Keratinocyte (primary cell): ENCODE measurements at regions not wholly inside any gene's neighbourhood (a gene's known extent, or its start where the extent isn't known, plus 50 kb on each side); places are given as distances from the start of the nearest gene placed in this dataset.

ENCODE experiments used
- DNase-seq: peaks from one replicate; pipeline ENCODE4 v3.0.0-alpha.2; 2011; ENCODE audit warnings: low read depth, missing footprints, low spot score
- FAIRE-seq: peaks from 2 replicates; lab custom pipeline; 2011; peaks lifted over from hg19 to GRCh38; lab: Jason Lieb, UNC
- H2AFZ ChIP-seq: 2 replicates; pipeline ENCODE4 v1.6.0; 2012; ENCODE audit warnings: low read length, control low read depth, inconsistent platforms; ENCODE audit not compliant: control insufficient read depth
- H3K27ac ChIP-seq: 2 replicates; pipeline ENCODE4 v1.5.1; 2011; ENCODE audit warnings: low read length; ENCODE audit not compliant: control insufficient read depth, insufficient read depth
- H3K27me3 ChIP-seq: 3 replicates; pipeline ENCODE4 v1.6.0; 2011; ENCODE audit warnings: low read length; ENCODE audit not compliant: control insufficient read depth, insufficient read depth; ENCODE audit errors: extremely low read depth
- H3K36me3 ChIP-seq, 2 experiments: 2 replicates in 1 of 2; 3 replicates in 1 of 2; pipeline ENCODE4 v1.5.1; 2011; ENCODE audit warnings: low read length in 2 of 2, mild to moderate bottlenecking in 1 of 2; ENCODE audit not compliant: control insufficient read depth in 2 of 2, insufficient read depth in 2 of 2; ENCODE audit errors: extremely low read depth in 1 of 2
- H3K4me1 ChIP-seq: 3 replicates; pipeline ENCODE4 v1.5.1; 2011; ENCODE audit warnings: low read length; ENCODE audit not compliant: control insufficient read depth, insufficient read depth; ENCODE audit errors: extremely low read depth
- H3K4me2 ChIP-seq: 3 replicates; pipeline ENCODE4 v1.6.0; 2011; ENCODE audit warnings: low read depth, low read length; ENCODE audit not compliant: control insufficient read depth, insufficient read depth; ENCODE audit errors: extremely low read depth
- H3K4me3 ChIP-seq, 3 experiments: fragments of 200-600 bp in 1 of 3; sonication (generic) in 1 of 3; 2 replicates in 2 of 3; 3 replicates in 1 of 3; pipeline ENCODE4 v1.5.1; 2011 to 2016; ENCODE audit warnings: low read length in 3 of 3, mild to moderate bottlenecking in 3 of 3, control low read depth in 2 of 3, inconsistent platforms in 1 of 3, low read depth in 1 of 3, mixed read lengths in 1 of 3, mixed run types in 1 of 3, moderate library complexity in 1 of 3; ENCODE audit not compliant: control insufficient read depth in 2 of 3, insufficient read depth in 2 of 3; ENCODE audit errors: extremely low read depth in 1 of 3
- H3K79me2 ChIP-seq: 2 replicates; pipeline ENCODE4 v1.6.0; 2012; ENCODE audit warnings: low read length; ENCODE audit not compliant: control insufficient read depth, insufficient read depth
- H3K9ac ChIP-seq: 3 replicates; pipeline ENCODE4 v1.6.0; 2011; ENCODE audit warnings: low read length; ENCODE audit not compliant: control insufficient read depth, insufficient read depth; ENCODE audit errors: extremely low read depth
- H3K9me1 ChIP-seq: 3 replicates; pipeline ENCODE4 v1.6.0; 2011; ENCODE audit warnings: low read length; ENCODE audit not compliant: control insufficient read depth, insufficient read depth; ENCODE audit errors: extremely low read depth
- H3K9me3 ChIP-seq: 2 replicates; pipeline ENCODE4 v1.5.1; 2012; ENCODE audit warnings: low read depth, low read length; ENCODE audit not compliant: control insufficient read depth
- H4K20me1 ChIP-seq: 3 replicates; pipeline ENCODE4 v1.6.0; 2011; ENCODE audit warnings: low read length; ENCODE audit not compliant: control insufficient read depth, insufficient read depth; ENCODE audit errors: extremely low read depth
- CTCF ChIP-seq, 3 experiments: IDR thresholded peaks in 1 of 3; conservative IDR thresholded peaks in 1 of 3; optimal IDR thresholded peaks in 1 of 3; 2 replicates in 2 of 3; 3 replicates in 1 of 3; pipeline versions ENCODE3 to v1.5.1; 2011; ENCODE audit warnings: low read length in 3 of 3, mild to moderate bottlenecking in 3 of 3, moderate library complexity in 2 of 3, control low read depth in 1 of 3, inconsistent platforms in 1 of 3; ENCODE audit not compliant: insufficient read depth in 2 of 3; ENCODE audit errors: extremely low read depth in 1 of 3
- EZH2 ChIP-seq: IDR thresholded peaks from one replicate; pipeline ENCODE4 v1.6.1; 2012; ENCODE audit warnings: inconsistent platforms, mild to moderate bottlenecking, low read length, moderate library complexity
- dilution Hi-C: fragments of 300-500 bp; cut with MboI; formaldehyde crosslinking; loops from one replicate; pipeline ENCODE4 v1.7.0; 2020; ENCODE audit warnings: low sequenced_read_pairs; ENCODE audit not compliant: extremely low pct_ligation_motif_present

- FAIRE-seq = no peak
- Histone ChIP-seq H2AFZ (no peak overlapping the region), H3K36me3 (no peaks in the 10 kb centered on the region), H3K4me1 (no peaks in the 10 kb centered on the region), H3K27me3 (no peaks in the 10 kb centered on the region), H3K79me2 (no peaks in the 10 kb centered on the region), H3K9me1 (no peaks in the 10 kb centered on the region), H3K27ac (no peak overlapping the region), H3K9me3 (no peaks in the 10 kb centered on the region), H3K4me2 (no peak overlapping the region), H3K4me3 (no peak overlapping the region), H3K9ac (no peak overlapping the region), H4K20me1 (no peaks in the 10 kb centered on the region)
- DNase-seq = no peak
- no peak for TF ChIP-seq CTCF (optimal IDR thresholded peaks at IDR 0.05 in 1 of 3, IDR thresholded peaks at IDR 0.05 in 1 of 3, conservative IDR thresholded peaks at IDR 0.05 in 1 of 3; ENCODE audit: extremely low read depth in 1 of 3, insufficient read depth in 2 of 3, low read length in 3 of 3)
- TF ChIP-seq EZH2 = no peak
- dilution Hi-C loops = no loop called here
Measured at GRCh38 chr5:74461251-74461650, 179.3 kb downstream of the ENC1 start.

GRCh38 chr5:74460694-74461093, 179.8 kb downstream of the ENC1 start:
- Histone ChIP-seq H3K36me3 (no peaks in the 10 kb centered on the region), H3K27ac (no peak overlapping the region), H3K27me3 (no peaks in the 10 kb centered on the region), H3K4me2 (no peak overlapping the region), H3K4me3 (no peak overlapping the region), H4K20me1 (no peaks in the 10 kb centered on the region), H2AFZ (no peak overlapping the region), H3K9ac (no peak overlapping the region), H3K79me2 (no peaks in the 10 kb centered on the region), H3K4me1 (no peaks in the 10 kb centered on the region), H3K9me3 (no peaks in the 10 kb centered on the region), H3K9me1 (no peaks in the 10 kb centered on the region)
- dilution Hi-C loops = no loop called here
- TF ChIP-seq CTCF (optimal IDR thresholded peaks at IDR 0.05 in 1 of 3, IDR thresholded peaks at IDR 0.05 in 1 of 3, conservative IDR thresholded peaks at IDR 0.05 in 1 of 3; ENCODE audit: extremely low read depth in 1 of 3, insufficient read depth in 2 of 3, low read length in 3 of 3) (no peak), EZH2 (no peak)
- DNase-seq (no peak), FAIRE-seq (no peak)
